GM19463 (cell line): ENCODE measurements at regions not wholly inside any gene's neighbourhood (a gene's known extent, or its start where the extent isn't known, plus 50 kb on each side); places are given as distances from the start of the nearest gene placed in this dataset.
A peak's percentile ranks its signal among the peaks of the same experiment; 100 is the strongest.
"Not testable (repeated sequence)": the region's sequence is repeated elsewhere in the genome, so short reads cannot be mapped to it uniquely, and the experiment has no call there.

Experiments
- ATAC-seq: cut with Tn5 transposase; IDR thresholded peaks from one replicate; pipeline ENCODE4 v1.9.1; 2021; ENCODE audit warnings: mild to moderate bottlenecking, moderate library complexity; ENCODE audit not compliant: unreplicated experiment

DNA sequence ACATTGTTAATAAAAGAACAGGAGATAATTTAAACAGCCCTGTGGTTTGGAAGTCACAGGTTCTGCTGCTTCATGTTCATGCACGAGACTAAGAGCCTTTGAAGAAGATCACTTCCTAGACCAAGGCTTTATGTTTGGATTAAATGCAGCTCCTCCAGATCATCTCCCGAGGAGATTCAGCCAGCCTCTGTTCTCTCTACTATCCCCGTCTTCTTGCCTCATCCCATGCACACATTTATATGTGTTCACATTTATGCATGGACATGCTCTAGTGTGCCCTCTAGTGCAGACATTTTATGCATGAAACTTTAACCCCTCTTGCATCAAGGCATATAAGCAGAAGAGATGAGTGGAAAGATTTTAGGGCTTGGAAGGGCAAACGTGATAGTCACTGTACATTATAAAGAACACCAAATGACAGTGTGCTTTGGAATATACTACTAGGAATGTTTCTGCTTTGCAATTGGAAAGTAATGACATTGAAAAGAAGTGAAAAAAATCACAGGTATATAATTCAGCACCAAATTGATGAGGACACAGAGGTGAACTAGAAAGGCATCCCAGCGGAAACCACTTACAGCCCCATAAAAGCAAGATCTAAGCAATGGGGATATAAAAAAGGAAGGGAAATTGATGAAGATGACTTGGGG, 271.5 kb upstream of the PLGLB2 start:
- ATAC-seq: not testable (repeated sequence)

DNA sequence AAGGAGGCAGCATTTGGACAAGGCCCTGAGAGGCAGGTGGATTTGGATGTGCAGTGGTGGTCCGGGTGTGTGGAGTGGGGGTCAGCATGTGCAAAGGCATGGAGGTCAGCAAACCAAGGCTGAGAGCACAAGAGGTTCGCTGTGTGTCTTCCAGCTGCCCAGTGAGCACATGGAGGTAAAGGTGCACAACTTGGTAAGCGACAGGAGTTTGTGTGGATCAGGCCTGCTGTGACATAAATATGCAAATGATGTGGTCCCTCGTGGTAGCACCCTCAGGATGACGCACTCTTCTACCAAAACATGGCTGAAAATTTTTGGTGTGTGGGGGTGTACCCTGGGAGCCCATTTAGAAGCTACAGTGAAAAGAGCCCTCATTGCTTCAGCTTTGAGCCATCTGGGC, 271.0 kb upstream of the PLGLB2 start:
- ATAC-seq: not testable (repeated sequence)

DNA sequence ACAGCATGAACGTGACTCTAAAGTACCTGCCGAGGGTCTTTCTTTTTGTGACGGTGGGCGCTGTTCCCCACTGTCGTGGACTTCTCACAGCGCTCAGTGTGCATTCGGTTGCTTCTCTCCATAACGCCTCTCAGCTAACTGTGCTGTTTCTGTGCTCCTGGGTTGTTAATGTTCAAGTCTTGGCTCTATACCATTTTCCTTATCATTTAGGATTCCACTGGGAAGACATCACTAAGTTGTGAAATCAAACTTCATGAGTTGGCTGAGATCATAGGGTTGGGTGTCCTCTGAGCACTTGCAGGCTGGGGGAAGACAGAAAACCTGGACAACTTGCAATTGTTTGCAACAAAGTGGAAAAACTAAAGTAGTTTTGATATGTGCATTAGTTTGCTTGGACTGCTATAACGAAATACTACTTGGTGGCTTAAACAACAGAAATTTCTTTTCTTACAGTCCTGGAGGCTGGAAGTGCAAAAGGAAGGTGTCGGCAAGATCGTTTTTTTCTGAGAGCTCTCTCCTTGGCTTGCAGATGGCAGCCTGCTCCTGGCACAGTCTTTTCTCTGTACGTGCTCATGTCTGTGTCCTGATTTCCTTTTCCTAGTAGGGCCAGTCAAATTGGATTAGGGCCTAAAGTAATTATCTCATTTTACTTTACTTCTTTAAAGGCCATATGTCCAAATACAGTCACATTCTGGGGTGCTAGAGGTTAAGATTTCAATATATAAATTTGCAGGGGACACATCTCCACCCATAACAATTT, 270.0 kb upstream of the PLGLB2 start:
- not testable (repeated sequence) for ATAC-seq

DNA sequence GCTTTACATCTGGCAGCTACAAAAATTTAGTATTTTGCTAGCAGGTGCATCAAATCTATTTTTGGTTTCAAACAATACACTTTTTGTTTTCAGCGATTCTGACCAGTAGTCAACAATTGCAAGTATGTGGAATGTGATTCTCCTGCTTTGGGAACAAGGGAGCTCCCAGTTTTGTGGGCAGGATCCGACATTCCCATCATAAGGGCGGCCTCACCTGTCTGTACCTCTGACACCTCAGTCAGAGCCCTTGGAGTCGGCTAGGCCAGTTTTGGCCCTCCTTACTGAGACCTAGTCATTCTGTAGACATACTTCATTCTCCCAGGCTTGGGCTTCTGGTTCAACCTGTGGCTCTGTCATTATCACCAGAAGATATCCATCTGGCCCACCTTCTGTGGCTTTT, 269.0 kb upstream of the PLGLB2 start:
- ATAC-seq: not testable (repeated sequence)

DNA sequence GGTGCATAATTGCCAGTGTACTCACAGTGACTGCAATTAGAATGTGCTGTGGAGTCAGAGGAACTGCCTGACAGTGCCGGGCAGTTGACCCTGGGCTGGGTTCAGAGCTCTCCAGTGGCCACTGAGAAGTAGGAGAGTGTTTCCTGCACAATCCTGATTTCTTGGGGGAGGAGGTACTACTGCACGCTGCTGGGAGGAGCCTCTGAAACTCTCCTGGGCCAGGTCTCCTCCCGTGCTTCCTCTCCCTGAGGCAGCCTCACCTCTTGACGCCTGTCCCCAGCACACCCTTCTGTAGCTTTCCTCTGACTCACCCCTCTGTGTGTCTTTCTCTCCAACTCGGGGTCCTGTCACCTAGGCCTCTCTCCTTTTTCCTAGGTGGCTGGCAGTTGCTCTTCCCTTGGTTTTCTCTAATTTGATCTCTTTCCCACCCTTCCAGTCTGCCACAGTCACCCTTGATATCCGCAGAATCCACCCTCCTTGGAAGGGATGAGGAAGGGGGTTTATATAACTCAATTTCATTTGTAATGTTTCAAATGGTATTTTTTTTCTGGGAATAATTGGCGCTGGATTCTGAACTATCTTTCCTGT, 264.7 kb upstream of the PLGLB2 start:
- not testable (repeated sequence) for ATAC-seq

DNA sequence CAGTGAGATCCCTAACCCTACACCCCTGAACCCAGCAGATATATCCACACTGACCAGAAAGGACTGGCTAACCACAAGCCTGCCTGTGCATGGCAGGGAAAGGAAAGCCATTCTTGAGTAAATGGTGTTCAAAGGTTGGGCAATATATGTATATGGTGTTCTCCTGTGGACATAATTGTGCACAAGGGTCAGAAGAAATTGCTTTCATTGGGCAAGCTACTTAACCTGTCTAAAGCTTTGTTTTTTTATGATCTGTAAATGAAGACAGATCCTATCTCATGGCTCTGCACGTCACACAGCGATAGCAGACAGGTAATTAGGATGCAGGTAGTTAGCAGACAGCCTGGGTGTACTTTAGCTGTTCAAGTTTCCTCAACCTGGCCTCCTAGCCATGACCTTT, 263.5 kb upstream of the PLGLB2 start:
- ATAC-seq: not testable (repeated sequence)

DNA sequence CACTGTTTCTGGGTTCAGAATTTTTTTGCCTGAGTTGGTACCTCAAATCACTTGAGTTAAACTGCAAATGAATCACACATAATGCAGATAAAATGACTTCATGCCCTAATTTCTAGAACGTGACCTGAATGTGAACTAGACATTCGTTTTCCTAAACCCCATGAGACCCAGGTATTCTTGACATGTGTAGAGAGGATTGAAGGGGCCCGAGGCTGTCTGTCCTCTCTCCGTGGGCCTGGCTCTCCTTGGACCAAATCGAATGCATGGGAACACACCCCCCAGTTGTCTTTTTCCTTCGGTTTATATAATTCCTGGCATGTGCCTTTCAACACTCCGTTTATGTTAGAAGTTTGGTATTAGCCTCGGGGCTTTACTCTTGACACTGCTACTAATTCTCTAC, 262.4 kb upstream of the PLGLB2 start:
- ATAC-seq: not testable (repeated sequence)

DNA sequence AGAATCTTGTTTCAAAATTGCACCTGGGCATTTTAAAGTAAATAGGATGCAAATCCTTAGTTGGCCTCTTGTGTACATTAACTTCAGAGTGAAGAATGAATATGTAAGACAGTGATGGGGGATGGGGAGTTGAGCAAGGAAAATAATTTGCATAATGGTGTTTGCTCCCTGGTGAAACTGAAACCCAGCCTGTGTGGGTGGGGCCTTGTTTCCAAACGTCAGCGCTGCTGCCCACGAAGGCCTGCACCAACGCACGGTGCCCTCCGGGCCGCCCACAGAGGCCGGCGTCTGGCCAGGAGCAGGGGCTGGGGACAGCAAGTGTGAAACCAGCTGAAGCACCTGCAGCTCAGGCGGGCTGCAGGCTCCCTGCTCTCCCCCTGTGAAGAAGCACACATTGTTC, 262.0 kb upstream of the PLGLB2 start:
- ATAC-seq: peak; percentile 93

DNA sequence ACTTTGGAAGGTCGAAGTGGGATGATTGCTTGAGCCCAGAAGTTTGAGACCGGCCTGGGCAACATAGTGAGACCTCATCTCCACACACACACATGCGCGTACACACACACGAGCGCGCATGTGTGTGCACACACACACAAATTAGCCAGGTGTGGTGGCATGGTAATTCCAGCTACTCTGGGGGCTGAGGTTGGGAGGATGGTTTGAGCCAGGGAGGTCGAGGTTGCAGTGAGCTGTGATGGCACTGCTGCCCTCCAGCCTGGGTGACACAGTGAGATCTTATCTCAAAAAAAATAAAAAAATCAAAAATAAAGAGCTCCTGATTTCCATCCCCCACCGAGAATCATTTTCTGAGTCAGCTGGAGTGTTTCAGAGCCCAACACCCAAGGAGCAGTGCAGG, 261.5 kb upstream of the PLGLB2 start:
- not testable (repeated sequence) for ATAC-seq

DNA sequence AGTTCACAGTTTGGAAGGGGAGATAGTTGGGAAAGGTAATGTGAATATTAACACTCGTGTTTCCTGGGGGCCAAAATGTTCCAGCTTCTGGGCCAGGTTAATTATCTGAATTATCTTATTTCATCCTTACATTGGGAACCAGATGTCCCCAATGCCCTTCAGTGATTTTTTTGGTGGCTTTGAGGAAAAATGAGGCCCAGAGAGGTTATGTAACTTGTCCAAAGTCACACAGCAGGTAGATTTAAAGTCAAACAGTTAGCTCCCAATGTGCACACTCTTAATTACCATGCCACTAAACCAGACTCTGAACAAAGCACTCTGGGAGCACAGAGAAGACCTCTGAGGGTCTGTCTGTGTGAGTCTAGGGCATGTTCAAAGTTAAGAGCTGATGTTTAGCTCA, 259.9 kb upstream of the PLGLB2 start:
- ATAC-seq: not testable (repeated sequence)

DNA sequence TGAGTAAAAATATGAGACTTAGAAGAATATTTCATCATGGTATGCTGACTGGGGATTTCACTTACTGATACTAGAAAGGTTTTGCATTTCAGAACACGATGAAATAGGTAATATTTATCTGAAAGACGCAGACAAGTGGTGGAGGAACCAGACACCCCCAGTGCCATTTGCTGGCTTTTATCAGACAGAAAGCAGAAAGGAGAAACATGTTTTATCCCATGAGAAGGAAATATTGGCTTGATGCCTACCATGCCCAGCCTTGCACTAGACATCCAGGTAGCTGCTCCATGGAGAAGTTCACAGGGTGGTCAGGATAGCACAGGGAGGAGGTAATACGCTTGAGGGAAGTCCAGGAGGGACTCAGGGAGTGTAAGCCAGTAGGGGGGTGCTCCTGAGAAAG, 258.9 kb upstream of the PLGLB2 start:
- not testable (repeated sequence) for ATAC-seq

DNA sequence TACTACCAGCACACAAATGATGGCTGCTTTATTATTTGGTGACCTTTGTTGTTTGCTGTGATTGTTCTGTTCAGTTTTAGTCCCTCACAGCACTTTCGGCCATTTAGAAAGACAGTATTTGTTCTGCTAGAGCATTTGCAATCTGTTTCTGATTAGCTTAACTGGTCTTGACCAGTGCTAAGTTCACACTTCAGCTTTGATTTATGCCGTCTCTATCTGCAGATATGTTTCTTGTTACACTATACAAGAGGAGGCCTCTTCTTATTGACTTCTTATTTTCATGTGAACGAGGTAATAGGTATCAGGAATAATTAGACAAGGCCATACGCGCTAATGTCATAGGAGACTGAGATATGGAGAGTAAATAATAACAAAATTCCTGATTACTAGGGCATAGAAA, 253.0 kb upstream of the PLGLB2 start:
- not testable (repeated sequence) for ATAC-seq

DNA sequence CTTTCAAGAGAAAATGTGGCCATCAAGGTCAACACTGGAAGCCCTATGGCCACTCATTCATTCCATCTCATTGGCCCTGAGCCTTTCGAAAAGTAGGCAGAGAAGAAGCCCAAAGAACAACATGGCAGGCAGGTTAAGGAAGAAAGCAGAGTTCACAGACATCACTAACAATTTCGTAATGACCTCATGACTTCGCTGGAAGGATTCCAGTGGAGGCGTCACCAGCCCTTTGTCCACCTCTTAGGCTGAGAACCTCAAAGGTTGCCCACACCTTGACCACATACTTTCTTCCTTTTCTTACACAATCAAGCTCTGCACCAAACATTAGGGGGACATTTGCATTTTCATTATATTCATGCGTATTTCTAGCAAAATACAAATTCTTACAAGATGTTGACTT, 252.4 kb upstream of the PLGLB2 start:
- not testable (repeated sequence) for ATAC-seq

DNA sequence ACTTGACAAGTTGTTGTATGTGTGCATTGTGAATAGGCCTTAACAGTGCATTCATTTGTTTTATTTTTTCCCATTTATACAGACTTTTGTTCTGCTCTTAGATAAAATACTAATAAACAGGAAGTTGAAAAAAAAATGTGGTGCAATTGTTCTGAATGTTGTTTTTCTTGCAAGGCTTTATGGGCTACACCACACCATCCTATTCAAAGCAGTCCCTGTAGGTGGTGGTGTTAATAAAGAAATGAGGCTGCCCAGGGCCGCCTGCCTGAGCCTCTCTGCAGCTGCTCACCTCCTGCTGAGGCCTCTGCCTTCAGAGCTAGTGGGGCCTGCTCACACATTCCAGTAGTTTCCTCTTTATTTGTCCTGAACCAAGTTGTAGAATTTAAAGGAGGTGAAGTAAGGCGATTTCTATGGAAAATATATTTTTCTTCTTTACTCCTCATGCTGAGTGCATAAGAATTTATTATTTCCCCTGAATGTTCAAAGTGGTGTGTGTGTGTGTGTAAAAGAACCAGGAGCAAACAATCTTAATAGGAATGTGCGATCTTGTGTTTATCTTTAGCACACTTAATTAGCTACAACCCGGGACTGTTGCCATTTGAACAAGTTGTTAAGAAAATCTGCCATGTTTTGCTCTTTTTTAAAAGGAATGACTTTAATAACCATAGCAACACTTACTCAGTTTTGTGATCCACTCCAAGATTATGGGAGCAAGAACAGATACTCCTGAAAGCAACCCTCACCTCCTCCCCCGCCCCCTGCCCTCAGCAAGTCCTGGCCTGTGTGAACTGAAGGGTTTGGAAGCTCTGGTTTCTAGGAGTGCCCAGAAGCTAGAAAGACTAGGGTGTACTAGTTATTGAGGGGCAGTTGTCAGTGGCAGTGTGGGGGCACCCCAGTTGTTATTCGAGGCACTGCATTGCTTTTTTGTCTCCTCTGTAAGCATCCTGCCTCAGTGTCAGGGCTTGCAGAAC, 251.6 kb upstream of the PLGLB2 start:
- peak; percentile 70 for ATAC-seq

DNA sequence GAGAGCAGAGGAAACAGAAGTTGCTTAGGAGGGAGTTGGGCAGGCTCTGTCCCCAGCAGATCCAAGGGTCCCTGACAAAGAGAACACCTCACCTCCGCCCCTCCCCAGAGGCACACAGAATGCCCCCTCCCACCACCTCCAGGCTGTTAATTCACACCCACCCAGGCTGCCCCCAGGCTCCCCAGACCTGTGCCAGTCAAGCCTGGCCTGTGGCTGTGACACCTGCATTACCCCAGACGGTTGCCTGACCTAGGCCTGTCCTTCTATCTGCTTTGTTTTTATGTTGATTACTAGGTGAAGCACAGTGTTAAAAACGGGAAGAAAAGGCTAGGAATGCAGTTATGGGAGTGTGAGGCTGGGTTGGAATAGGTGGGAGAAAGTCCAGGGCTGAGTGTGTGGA, 250.8 kb upstream of the PLGLB2 start:
- not testable (repeated sequence) for ATAC-seq

DNA sequence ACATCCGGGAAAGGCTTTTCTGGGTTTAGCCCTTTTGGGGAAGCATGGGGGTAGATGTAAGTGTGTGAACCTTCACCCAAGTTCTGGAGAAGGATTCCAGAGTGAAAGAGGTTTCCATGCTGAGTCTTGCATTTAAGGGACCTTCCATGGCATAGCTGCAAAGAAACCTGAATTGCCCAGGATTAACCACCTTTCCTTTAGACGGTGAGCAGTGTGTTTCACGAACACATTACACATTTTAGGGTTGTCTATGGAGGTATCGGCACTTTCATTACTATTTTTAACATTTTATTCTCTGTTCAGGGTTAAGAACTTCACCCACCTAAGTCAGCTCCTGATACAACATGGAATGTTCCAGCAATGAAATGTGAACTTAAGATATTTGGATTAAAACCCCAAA, 250.2 kb upstream of the PLGLB2 start:
- ATAC-seq: not testable (repeated sequence)

DNA sequence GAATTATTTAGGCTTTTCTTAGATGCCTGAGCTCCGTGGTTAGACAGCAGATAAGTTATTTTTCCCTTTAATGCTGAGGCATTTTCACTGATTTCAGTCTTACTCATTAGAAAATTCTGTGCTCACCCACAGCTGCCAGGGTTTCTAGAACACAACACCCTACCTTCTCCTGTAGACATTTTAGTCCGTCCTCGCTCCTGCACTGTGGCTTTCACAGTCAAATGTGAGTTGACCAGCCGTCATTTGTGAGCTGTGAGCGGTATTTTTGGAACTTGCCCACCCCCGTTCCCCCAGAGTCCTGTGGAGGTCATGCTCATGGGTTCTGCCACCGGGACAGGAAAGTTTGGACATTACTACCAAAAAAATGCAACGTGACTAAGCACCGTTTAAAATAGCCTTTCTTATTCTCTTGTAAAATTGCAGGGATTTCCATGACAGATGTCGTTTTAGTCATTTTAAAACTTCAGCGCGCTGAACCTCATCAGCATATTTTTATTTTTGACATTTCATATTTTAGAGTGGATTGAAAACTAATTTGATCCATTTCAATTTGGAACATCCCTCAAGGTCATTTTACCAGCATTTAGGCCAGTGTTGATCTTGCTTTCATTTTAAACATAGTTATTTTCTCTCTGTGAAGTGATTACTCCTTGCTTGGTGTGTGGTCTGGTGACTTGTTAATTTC, 249.6 kb upstream of the PLGLB2 start:
- ATAC-seq: peak; percentile 91

DNA sequence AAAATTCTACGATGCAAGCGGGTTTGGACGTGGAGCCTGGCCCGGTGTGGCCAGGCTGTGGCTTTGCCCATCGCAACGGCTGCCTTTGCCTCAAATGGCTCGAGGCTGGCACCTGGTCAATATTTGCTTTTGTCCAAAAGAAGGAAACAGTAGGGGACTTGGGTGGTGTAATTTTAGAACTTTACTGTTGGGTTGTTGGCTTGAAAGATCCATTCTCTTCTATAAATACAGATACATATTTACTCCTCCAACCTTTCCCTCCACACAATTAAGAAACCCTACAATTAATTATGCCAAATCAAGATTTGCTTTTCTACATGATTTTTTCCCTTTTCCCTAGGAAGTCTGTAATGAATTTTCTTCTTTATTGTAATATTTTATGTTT, 249.0 kb upstream of the PLGLB2 start:
- ATAC-seq: not testable (repeated sequence)

DNA sequence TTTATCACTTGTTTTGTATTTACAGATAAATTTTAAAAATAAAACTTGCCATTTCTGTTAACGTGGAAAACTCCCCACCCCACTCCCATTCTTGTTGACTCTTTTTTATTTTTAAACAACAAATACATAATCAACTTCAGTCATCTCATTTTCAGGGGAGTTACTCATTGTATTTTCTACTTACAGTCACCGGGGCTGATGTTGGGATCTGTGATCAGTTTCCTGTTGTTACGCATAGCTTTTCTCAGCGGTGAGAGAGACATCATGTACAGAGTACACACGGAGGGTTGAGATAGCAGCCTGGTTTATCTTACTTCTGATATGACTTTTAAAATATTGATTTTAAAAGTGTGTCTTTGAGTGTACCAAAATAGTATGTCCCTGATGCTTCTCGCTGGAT, 248.0 kb upstream of the PLGLB2 start:
- ATAC-seq: not testable (repeated sequence)

DNA sequence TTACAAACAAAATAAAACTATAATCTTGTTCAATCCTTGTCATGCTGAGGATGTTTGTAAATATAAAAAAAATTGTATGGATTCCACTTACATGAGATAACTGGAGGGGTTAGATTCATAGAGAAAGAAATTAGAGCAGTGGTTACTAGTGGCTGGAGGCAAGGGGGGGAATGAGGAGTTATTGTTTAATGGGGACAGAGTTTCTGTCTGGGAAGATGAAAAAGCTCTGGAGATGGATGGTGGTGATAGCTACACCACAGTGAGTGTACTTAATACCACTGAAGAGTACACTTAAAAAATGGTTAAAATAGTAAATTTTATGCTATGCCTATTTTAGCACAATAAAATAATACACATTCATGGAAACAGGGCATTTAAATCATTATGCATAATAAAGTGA, 247.5 kb upstream of the PLGLB2 start:
- ATAC-seq: not testable (repeated sequence)
